ENCODE measurements at regions not wholly inside any gene's neighbourhood (a gene's known extent, or its start where the extent isn't known, plus 50 kb on each side); places are given as distances from the start of the nearest gene placed in this dataset.

DNA sequence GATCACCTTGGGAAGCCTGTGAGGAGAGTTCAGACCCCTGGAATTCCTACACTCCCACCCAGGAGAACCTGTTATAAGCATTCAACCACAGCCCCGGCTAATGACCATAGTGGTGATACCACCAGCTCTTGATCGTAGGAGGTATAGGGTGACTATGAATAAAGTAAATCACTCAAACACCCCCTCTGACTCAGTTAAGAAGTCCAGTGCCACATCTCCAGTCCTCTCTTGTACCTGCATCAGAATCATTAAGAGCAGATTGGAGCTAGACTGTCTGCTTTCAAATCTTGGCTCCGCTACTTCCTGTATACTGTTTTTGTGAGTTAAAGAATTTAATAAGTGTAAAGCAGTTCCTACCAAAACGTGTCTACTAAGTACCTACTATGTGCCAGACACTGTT, 565.1 kb upstream of the DIPK2B start:
- DNase-seq: no peak
- Mint-ChIP-seq H3K36me3 (ENCODE audit: low read depth) (peaks cover 32% of the 10 kb centered on the region), H3K4me3 (peak overlapping the region; percentile 50), H3K4me1 (ENCODE audit: low read depth) (peaks cover 41% of the 10 kb centered on the region), H3K27me3 (ENCODE audit: low read depth) (no peaks in the 10 kb centered on the region), H3K27ac (peak overlapping the region; percentile 66), H3K9me3 (no peaks in the 10 kb centered on the region)
- intact Hi-C loops (cut with micrococcal nuclease): loop anchor here (10.0 kb wide), 1 partner anchor 559 kb away; no protein-coding TSS in a partner anchor
- CTCF ChIA-PET: interaction anchor here (0.7 to 1.1 kb wide), 3 partner anchors 10 to 60 kb away, joined by 3 to 5 read pairs (median 3); no protein-coding TSS in a partner anchor

DNA sequence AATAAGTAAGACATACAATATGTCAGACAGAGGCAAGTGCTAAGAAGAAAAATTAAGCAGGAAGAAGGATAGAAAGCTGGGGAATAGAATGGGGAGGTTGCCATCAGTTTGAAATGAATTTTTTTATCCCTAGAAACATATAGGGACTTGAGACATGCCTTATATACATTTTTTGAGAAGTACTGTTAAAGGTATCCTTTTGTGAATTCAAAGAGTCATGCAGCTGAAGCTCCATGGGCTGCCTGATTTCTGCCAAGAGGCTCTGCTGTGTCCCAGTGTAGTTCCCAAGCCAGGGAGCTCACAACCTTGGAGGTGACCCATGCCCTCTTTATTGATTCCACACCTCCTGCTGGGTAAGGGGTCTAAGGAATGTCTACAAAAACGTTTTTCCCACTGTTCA, 564.6 kb upstream of the DIPK2B start:
- peaks cover 44% of the 10 kb centered on the region for H3K4me1 Mint-ChIP-seq (ENCODE audit: low read depth)
- H3K27me3 Mint-ChIP-seq (ENCODE audit: low read depth): no peaks in the 10 kb centered on the region
- CTCF ChIA-PET: interaction anchor here (0.7 to 1.1 kb wide), 3 partner anchors 9 to 61 kb away, joined by 3 to 5 read pairs (median 3); no protein-coding TSS in a partner anchor
- intact Hi-C loops (cut with micrococcal nuclease): loop anchor here (10.0 kb wide), 1 partner anchor 560 kb away; no protein-coding TSS in a partner anchor
- peak overlapping the region; percentile 66 for H3K27ac Mint-ChIP-seq
- peak overlapping the region; percentile 50 for H3K4me3 Mint-ChIP-seq
- DNase-seq: no peak
- H3K9me3 Mint-ChIP-seq: no peaks in the 10 kb centered on the region
- peaks cover 35% of the 10 kb centered on the region for H3K36me3 Mint-ChIP-seq (ENCODE audit: low read depth)

DNA sequence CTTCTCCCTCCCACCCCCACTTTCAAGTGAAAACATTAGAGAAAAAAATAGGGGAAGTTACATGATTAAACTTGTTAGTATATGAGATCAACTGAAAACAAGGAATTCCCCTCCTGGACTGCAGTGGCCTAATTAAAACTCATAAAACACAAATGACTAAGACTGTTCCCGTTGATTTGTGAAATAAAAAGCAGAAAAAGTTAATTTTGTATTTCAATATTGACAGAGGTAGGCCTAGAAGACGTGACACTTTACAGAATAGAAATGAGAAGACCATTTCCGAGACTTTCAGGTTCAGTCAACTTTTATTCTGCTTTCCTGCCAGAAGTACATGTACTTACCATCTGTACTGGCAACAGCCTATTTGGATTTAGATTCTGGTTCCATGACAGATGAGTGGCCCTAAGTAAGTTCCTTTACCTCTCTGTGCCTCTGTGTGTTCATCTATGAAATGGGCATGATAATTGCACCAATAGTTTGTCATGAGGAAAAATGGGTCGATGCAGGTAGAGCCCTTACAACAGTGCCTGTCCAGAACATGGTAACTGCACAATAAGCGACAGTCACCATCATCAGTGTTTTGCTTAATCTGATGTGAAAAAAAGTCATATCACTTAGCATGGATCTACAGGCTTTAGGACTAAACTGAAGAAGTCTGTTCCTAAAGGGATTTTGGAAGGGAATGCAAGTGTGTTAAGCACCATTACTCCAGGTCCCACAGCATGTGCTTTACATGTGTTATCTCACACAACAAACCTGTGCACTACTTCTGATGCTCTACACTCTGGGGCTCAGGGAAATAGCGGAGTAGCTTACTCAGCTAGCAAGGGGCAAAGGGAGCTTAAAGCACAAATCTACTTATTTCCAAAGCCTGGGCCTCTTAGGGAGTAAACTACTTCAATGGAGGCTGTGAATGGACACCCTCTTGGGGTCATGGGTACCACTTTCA, 562.3 kb upstream of the DIPK2B start:
- Mint-ChIP-seq H3K36me3 (ENCODE audit: low read depth) (peaks cover 30% of the 10 kb centered on the region), H3K4me1 (ENCODE audit: low read depth) (peaks cover 62% of the 10 kb centered on the region), H3K27me3 (ENCODE audit: low read depth) (no peaks in the 10 kb centered on the region), H3K27ac (peak overlapping the region; percentile 81), H3K9me3 (no peaks in the 10 kb centered on the region), H3K4me3 (peak overlapping the region; percentile 23)
- CTCF ChIA-PET: no interaction called here
- intact Hi-C loops (cut with micrococcal nuclease): loop anchor here (1.0 to 10.0 kb wide), 2 partner anchors 142 to 562 kb away; no protein-coding TSS in a partner anchor
- no peak for DNase-seq

DNA sequence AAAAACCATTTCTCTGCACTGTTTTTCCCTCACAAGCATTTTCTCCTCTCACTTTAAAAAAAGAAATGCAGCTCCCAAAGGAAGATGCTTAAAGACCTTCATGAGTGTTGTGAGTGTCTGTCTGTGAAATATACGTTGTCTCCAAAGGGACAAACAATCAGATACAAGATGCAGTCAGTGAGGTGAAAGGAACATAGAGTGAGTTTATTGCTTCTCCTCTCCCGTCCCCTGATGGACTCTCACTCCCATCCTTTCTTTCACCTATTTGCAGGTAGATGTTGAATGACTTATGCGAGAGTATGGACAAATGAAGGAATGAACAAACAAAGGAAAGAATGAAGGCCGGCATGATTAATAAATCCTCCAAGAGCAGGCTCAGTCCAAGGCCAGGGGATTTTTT, 561.2 kb upstream of the DIPK2B start:
- H3K27ac Mint-ChIP-seq: peak overlapping the region; percentile 81
- peaks cover 70% of the 10 kb centered on the region for H3K4me1 Mint-ChIP-seq (ENCODE audit: low read depth)
- intact Hi-C loops (cut with micrococcal nuclease): loop anchor here (1.0 to 10.0 kb wide), 2 partner anchors 141 to 563 kb away; no protein-coding TSS in a partner anchor
- no peaks in the 10 kb centered on the region for H3K9me3 Mint-ChIP-seq
- CTCF ChIA-PET: no interaction called here
- H3K4me3 Mint-ChIP-seq: no peak overlapping the region
- H3K36me3 Mint-ChIP-seq (ENCODE audit: low read depth): peaks cover 27% of the 10 kb centered on the region
- H3K27me3 Mint-ChIP-seq (ENCODE audit: low read depth): no peaks in the 10 kb centered on the region
- no peak for DNase-seq

DNA sequence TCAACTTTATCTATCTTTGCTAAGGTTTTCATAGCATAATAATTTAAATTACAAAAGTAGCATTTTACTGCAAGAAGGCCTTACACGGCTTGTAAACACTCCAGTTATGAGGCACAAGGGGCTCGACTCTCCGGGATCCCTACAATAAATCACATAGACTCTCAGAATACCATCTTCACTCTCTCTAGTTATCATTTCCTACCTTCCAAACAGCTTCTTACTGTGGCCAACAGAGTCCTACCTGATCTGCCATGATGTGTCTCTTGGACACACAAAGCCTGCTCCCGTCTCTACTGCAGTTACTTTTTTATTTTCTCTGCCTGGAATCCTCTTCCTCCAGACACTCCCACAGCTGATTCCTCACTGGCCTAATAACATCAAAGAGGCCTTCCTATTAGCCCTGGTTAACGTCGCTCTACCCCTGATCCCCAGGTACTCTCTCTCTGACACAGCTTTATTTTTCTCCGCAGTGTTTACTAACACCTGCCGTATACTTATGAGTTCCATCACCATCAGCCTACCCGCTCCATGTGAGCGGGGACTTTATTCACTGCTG, 559.6 kb upstream of the DIPK2B start:
- H3K27ac Mint-ChIP-seq: peak overlapping the region; percentile 59
- H3K36me3 Mint-ChIP-seq (ENCODE audit: low read depth): peaks cover 24% of the 10 kb centered on the region
- peaks cover 79% of the 10 kb centered on the region for H3K4me1 Mint-ChIP-seq (ENCODE audit: low read depth)
- CTCF ChIA-PET: interaction anchor here (1.0 kb wide), 1 partner anchor 46 kb away, joined by 4 read pairs; no protein-coding TSS in a partner anchor
- intact Hi-C loops (cut with micrococcal nuclease): loop anchor here (10.0 kb wide), 1 partner anchor 565 kb away; no protein-coding TSS in a partner anchor
- peak overlapping the region; percentile 2 for H3K4me3 Mint-ChIP-seq
- no peaks in the 10 kb centered on the region for H3K27me3 Mint-ChIP-seq (ENCODE audit: low read depth)
- no peaks in the 10 kb centered on the region for H3K9me3 Mint-ChIP-seq
- no peak for DNase-seq

DNA sequence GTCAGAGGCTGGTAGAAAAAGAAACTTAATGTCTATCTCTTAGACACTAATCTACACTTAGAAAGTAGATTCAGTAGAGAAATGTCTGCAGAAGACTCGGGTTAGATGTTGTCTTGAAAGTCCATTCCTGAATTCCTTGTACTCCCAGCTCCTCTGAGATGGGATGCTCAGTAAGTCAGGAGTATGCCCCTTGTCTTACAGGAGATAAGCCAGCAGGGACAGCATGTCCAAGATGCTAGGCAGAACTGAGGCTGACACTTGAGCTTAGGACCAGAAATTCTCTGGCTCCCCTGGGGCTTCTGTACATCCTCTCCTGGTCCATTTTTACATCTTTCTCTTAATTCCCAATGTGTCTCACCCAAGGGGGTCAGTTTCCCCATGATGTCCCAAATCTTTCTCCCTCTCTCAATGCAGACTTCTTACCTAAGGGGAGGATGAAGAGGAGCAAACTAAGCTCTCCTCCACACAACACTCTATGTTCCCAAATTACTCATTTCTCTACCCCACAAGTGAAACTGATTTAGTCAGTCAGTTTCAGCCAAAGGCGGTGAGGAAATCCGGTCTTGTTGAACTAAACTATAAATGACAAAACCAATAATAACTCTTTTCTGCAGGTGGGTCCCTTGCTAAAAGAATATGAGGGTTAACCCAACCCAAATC, 558.2 kb upstream of the DIPK2B start:
- intact Hi-C loops (cut with micrococcal nuclease): loop anchor here (1.0 to 5.0 kb wide), 7 partner anchors 8 to 567 kb away; no protein-coding TSS in a partner anchor
- H3K9me3 Mint-ChIP-seq: no peaks in the 10 kb centered on the region
- CTCF ChIA-PET: interaction anchor here (0.6 to 1.2 kb wide), 2 partner anchors 50 to 84 kb away, joined by 3 to 5 read pairs; no protein-coding TSS in a partner anchor
- peaks cover 76% of the 10 kb centered on the region for H3K4me1 Mint-ChIP-seq (ENCODE audit: low read depth)
- peaks cover 21% of the 10 kb centered on the region for H3K36me3 Mint-ChIP-seq (ENCODE audit: low read depth)
- H3K4me3 Mint-ChIP-seq: peak overlapping the region; percentile 62
- H3K27ac Mint-ChIP-seq: peak overlapping the region; percentile 86
- H3K27me3 Mint-ChIP-seq (ENCODE audit: low read depth): no peaks in the 10 kb centered on the region
- DNase-seq: peak; percentile 64

DNA sequence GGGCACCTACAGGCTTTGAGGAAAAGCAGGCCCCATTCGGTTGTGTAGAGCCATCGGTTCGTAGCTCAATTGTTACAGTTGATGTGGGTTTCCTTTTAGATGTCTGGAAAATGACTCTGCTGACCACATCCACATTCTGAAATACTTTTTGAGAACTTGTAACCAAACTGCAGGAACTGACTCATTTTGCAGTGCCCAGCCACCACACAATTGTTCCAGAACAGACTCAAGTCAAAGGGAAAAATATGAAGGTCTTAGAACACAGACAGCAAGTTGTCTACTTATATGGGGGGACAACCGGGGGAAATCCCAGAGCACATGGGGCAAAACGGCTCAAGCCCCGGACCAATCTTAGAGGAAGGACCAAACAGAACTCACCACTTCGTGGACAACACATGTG, 557.6 kb upstream of the DIPK2B start:
- intact Hi-C loops (cut with micrococcal nuclease): loop anchor here (1.0 to 5.0 kb wide), 5 partner anchors 14 to 566 kb away; no protein-coding TSS in a partner anchor
- CTCF ChIA-PET: interaction anchor here (1.2 kb wide), 1 partner anchor 84 kb away, joined by 5 read pairs; no protein-coding TSS in a partner anchor

DNA sequence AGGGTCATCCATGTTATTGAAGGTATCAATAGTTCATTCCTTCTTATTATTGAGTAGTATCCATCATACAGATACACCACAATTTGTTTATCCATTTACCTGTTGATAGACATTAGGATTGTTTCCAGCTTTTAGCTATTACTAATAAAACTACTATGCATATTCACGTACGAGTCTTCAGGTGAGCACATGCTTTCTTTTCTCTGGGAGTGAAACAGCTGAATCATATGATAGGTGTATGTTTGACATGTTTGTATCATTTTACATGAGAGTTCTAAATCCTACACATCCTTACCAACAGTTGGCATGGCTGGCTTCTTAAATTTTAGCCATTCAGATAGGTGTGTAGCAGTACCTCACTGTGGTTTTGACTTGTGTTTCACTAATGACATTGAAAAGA, 556.6 kb upstream of the DIPK2B start:
- H3K4me3 Mint-ChIP-seq: no peak overlapping the region
- H3K27ac Mint-ChIP-seq: peak overlapping the region; percentile 30
- intact Hi-C loops (cut with micrococcal nuclease): loop anchor here (5.0 kb wide), 1 partner anchor 565 kb away; no protein-coding TSS in a partner anchor
- DNase-seq: no peak
- CTCF ChIA-PET: interaction anchor here (0.6 kb wide), 1 partner anchor 479 kb away, joined by 5 read pairs; no protein-coding TSS in a partner anchor
- H3K9me3 Mint-ChIP-seq: no peaks in the 10 kb centered on the region
- H3K27me3 Mint-ChIP-seq (ENCODE audit: low read depth): no peaks in the 10 kb centered on the region
- peaks cover 61% of the 10 kb centered on the region for H3K4me1 Mint-ChIP-seq (ENCODE audit: low read depth)
- H3K36me3 Mint-ChIP-seq (ENCODE audit: low read depth): peaks cover 20% of the 10 kb centered on the region

More for the DNA sequence above, 557.6 kb upstream of the DIPK2B start:
- H3K4me1 Mint-ChIP-seq (ENCODE audit: low read depth): peaks cover 71% of the 10 kb centered on the region
- H3K27ac Mint-ChIP-seq: peak overlapping the region; percentile 86
- no peaks in the 10 kb centered on the region for H3K27me3 Mint-ChIP-seq (ENCODE audit: low read depth)
- peak overlapping the region; percentile 62 for H3K4me3 Mint-ChIP-seq
- peak; percentile 70 for DNase-seq
- H3K36me3 Mint-ChIP-seq (ENCODE audit: low read depth): peaks cover 20% of the 10 kb centered on the region
- no peaks in the 10 kb centered on the region for H3K9me3 Mint-ChIP-seq

DNA sequence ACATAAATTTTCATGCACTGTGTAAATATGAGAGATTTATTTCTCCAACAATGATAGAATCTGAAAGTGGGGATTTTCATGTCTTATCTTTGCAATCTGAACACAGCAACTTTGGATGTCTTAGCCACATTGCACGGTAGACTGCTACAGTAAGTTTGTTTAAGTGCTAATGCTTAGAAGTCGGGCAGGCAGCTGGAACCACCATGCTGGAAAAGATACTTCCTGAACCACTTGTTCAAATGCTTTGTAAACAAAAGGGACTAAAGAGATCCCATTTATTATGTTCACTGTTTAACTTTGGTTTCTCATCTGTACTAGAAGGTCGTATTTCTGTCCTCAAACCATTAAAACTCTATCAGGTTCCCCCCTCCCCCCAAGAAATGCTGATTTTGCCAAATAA, 555.9 kb upstream of the DIPK2B start:
- no peaks in the 10 kb centered on the region for H3K27me3 Mint-ChIP-seq (ENCODE audit: low read depth)
- H3K4me3 Mint-ChIP-seq: no peak overlapping the region
- intact Hi-C loops (cut with micrococcal nuclease): loop anchor here (5.0 kb wide), 1 partner anchor 564 kb away; no protein-coding TSS in a partner anchor
- no peaks in the 10 kb centered on the region for H3K9me3 Mint-ChIP-seq
- H3K27ac Mint-ChIP-seq: peak overlapping the region; percentile 41
- H3K36me3 Mint-ChIP-seq (ENCODE audit: low read depth): peaks cover 20% of the 10 kb centered on the region
- CTCF ChIA-PET: no interaction called here
- DNase-seq: no peak
- H3K4me1 Mint-ChIP-seq (ENCODE audit: low read depth): peaks cover 54% of the 10 kb centered on the region

DNA sequence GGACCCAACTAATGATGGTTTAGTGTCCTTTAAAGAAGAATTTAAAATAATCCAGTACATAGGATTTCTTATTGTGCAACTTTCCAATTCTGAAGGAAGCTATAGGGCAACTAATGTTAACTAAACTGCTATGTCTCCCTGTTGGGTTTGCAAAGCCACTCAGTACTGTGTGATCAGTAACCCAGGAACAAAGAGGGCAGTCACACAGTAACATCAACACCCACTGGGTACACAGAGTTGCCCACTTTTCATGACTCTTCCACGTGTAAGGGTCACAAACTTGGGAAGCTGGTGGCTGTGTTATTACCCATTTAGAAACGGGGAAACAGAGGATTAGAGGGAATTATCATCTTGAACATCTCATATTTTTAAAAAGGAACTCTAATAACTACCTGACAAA, 555.0 kb upstream of the DIPK2B start:
- Mint-ChIP-seq H3K27me3 (ENCODE audit: low read depth) (no peaks in the 10 kb centered on the region), H3K9me3 (no peaks in the 10 kb centered on the region), H3K36me3 (ENCODE audit: low read depth) (peaks cover 22% of the 10 kb centered on the region), H3K4me1 (ENCODE audit: low read depth) (peaks cover 48% of the 10 kb centered on the region), H3K27ac (peak overlapping the region; percentile 51), H3K4me3 (no peak overlapping the region)
- intact Hi-C loops (cut with micrococcal nuclease): loop anchor here (5.0 kb wide), 1 partner anchor 563 kb away; no protein-coding TSS in a partner anchor
- no peak for DNase-seq
- CTCF ChIA-PET: interaction anchor here (0.8 to 1.1 kb wide), 2 partner anchors 10 to 16 kb away, joined by 3 to 4 read pairs; no protein-coding TSS in a partner anchor

DNA sequence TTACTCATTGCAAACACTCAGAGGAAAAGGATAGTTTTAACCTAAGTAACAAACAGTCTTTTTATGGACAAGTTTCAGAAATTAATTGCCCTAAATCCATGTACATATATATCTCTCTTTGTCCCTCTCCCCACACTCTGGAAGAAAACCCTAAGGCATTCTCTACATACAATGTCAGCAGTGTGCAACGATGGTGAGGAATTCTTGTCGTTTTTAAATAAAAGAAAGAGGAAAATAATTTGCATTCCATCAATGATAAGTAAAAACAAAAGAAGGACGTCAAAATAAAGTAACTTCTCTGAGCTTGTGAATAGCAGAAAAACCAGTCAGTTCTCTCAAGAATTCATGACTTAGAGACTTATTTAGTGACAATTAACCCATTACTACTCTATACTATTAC, 550.5 kb upstream of the DIPK2B start:
- Mint-ChIP-seq H3K36me3 (ENCODE audit: low read depth) (peaks cover 23% of the 10 kb centered on the region), H3K4me1 (ENCODE audit: low read depth) (peaks cover 18% of the 10 kb centered on the region), H3K4me3 (no peak overlapping the region), H3K9me3 (no peaks in the 10 kb centered on the region), H3K27ac (no peak overlapping the region), H3K27me3 (ENCODE audit: low read depth) (no peaks in the 10 kb centered on the region)
- intact Hi-C loops (cut with micrococcal nuclease): no loop called here
- DNase-seq: no peak
- CTCF ChIA-PET: no interaction called here

All from activated naive CD4-positive, alpha-beta T cell treated with anti-CD3 and anti-CD28 coated beads for 36 hours (primary cell).